Upper lobe of left lung (tissue), 4 donors: ENCODE measurements at regions not wholly inside any gene's neighbourhood (a gene's known extent, or its start where the extent isn't known, plus 50 kb on each side); places are given as distances from the start of the nearest gene placed in this dataset.

ENCODE experiments used
- EP300 ChIP-seq, 4 donors: sonication (generic); formaldehyde crosslinking; IDR thresholded peaks; one replicate each; pipeline ENCODE4 v1.5.1; 2017; ENCODE audit warnings: antibody characterized with exemption in 4 of 4, control low read depth in 2 of 4
- POLR2A ChIP-seq, 4 donors: fragments of 450-650 bp; IDR thresholded peaks; one replicate each; pipeline ENCODE4 v1.5.1; 2016 to 2017; ENCODE audit warnings: antibody characterized with exemption in 4 of 4, mild to moderate bottlenecking in 2 of 4
- TF ChIP-seq, protein P1 (sequence below), 6 experiments: fragments of 450-650 bp in 4 of 6; fragments of 200-600 bp in 2 of 6; sonication (generic) in 2 of 6; IDR thresholded peaks; one replicate each; pipeline ENCODE4 v1.5.1; 2016 to 2019; ENCODE audit warnings: antibody characterized with exemption in 6 of 6

DNA sequence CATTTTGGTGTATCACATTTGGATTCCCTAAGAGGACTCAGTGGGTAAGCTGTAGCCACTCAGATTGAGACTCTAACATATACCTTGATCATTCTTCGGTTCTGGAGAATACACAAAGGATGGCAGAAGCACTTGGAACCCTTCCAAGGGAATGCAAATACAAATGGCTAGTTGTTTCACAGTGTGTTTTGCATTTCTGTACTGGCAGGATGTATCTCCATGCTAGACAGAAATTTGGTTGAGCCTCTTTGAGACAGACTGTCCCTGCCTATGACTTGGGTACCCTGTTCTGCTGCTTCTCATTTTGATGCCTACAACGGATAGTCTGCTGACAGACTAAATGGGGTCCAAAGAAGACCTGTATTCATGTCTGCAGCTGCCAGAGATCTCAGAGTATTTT, 273.5 kb downstream of the TMEM38B start:
- TF ChIP-seq, protein P1, sequence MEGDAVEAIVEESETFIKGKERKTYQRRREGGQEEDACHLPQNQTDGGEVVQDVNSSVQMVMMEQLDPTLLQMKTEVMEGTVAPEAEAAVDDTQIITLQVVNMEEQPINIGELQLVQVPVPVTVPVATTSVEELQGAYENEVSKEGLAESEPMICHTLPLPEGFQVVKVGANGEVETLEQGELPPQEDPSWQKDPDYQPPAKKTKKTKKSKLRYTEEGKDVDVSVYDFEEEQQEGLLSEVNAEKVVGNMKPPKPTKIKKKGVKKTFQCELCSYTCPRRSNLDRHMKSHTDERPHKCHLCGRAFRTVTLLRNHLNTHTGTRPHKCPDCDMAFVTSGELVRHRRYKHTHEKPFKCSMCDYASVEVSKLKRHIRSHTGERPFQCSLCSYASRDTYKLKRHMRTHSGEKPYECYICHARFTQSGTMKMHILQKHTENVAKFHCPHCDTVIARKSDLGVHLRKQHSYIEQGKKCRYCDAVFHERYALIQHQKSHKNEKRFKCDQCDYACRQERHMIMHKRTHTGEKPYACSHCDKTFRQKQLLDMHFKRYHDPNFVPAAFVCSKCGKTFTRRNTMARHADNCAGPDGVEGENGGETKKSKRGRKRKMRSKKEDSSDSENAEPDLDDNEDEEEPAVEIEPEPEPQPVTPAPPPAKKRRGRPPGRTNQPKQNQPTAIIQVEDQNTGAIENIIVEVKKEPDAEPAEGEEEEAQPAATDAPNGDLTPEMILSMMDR (IDR thresholded peaks at IDR 0.05), result no peak
- TF ChIP-seq POLR2A (IDR thresholded peaks at IDR 0.05) (no peak), EP300 (IDR thresholded peaks at IDR 0.05) (no peak)
